H9 (cell line): ENCODE measurements at regions not wholly inside any gene's neighbourhood (a gene's known extent, or its start where the extent isn't known, plus 50 kb on each side); places are given as distances from the start of the nearest gene placed in this dataset.

Experiments used
- DNase-seq: peaks from one replicate; pipeline ENCODE4 v3.0.0-alpha.2; 2017
- H2AFZ ChIP-seq: one replicate; pipeline ENCODE4 v1.6.1; 2013; ENCODE audit warnings: mild to moderate bottlenecking, low read length, control low read depth, moderate library complexity
- H2AK5ac ChIP-seq: 2 replicates; pipeline ENCODE4 v1.6.1; 2013; ENCODE audit warnings: low read length, control low read depth, mixed read lengths; ENCODE audit not compliant: insufficient read length
- H2BK120ac ChIP-seq: one replicate; pipeline ENCODE4 v1.6.1; 2013; ENCODE audit warnings: low read depth, mild to moderate bottlenecking, low read length, control low read depth, inconsistent platforms; ENCODE audit not compliant: poor library complexity, severe bottlenecking
- H2BK12ac ChIP-seq: 2 replicates; pipeline ENCODE4 v1.6.1; 2013; ENCODE audit warnings: low read length, control low read depth, mixed read lengths, low read depth; ENCODE audit not compliant: insufficient read length
- H2BK15ac ChIP-seq: 2 replicates; pipeline ENCODE4 v1.6.1; 2013; ENCODE audit warnings: low read depth, low read length, control low read depth
- H2BK20ac ChIP-seq: one replicate; pipeline ENCODE4 v1.6.1; 2013; ENCODE audit warnings: low read depth, mild to moderate bottlenecking, low read length, control low read depth, inconsistent platforms; ENCODE audit not compliant: poor library complexity, severe bottlenecking
- H2BK5ac ChIP-seq: 2 replicates; pipeline ENCODE4 v1.6.1; 2013; ENCODE audit warnings: low read length, control low read depth, mixed read lengths; ENCODE audit not compliant: insufficient read length
- H3K14ac ChIP-seq: 2 replicates; pipeline ENCODE4 v1.6.1; 2013; ENCODE audit warnings: low read length, control low read depth; ENCODE audit not compliant: insufficient read depth
- H3K18ac ChIP-seq: 2 replicates; pipeline ENCODE4 v1.6.1; 2013; ENCODE audit warnings: low read depth, mild to moderate bottlenecking, mixed read lengths, low read length, control low read depth; ENCODE audit not compliant: insufficient read length
- H3K23ac ChIP-seq: 2 replicates; pipeline ENCODE4 v1.6.1; 2013; ENCODE audit warnings: low read length, control low read depth, mixed read lengths, low read depth; ENCODE audit not compliant: insufficient read length
- H3K23me2 ChIP-seq: 2 replicates; pipeline ENCODE4 v1.6.1; 2013; ENCODE audit warnings: low read depth, mild to moderate bottlenecking, mixed read lengths, low read length, control low read depth; ENCODE audit not compliant: insufficient read length, poor library complexity, severe bottlenecking
- H3K27ac ChIP-seq: 2 replicates; pipeline ENCODE4 v1.5.1; 2013; ENCODE audit warnings: low read length, control low read depth, mixed read lengths, low read depth; ENCODE audit not compliant: insufficient read length
- H3K27me3 ChIP-seq: 2 replicates; pipeline ENCODE4 v1.6.1; 2013; ENCODE audit warnings: low read length, control low read depth, inconsistent platforms; ENCODE audit not compliant: insufficient read depth
- H3K4ac ChIP-seq: 2 replicates; pipeline ENCODE4 v1.6.1; 2013; ENCODE audit warnings: low read depth, mild to moderate bottlenecking, control low read depth, inconsistent platforms, low read length, moderate library complexity
- H3K4me1 ChIP-seq: 2 replicates; pipeline ENCODE4 v1.6.1; 2013; ENCODE audit warnings: low read length, control low read depth, inconsistent platforms; ENCODE audit not compliant: insufficient read depth
- H3K4me2 ChIP-seq: 2 replicates; pipeline ENCODE4 v1.6.1; 2013; ENCODE audit warnings: low read length, control low read depth, mixed read lengths; ENCODE audit not compliant: insufficient read length, insufficient read depth
- H3K56ac ChIP-seq: 2 replicates; pipeline ENCODE4 v1.6.1; 2013; ENCODE audit warnings: low read depth, mild to moderate bottlenecking, mixed read lengths, low read length, control low read depth; ENCODE audit not compliant: insufficient read length
- H3K79me1 ChIP-seq: 2 replicates; pipeline ENCODE4 v1.6.1; 2013; ENCODE audit warnings: low read depth, mild to moderate bottlenecking, moderate library complexity, low read length, control low read depth, inconsistent platforms; ENCODE audit not compliant: insufficient read depth, poor library complexity, severe bottlenecking
- H3K79me2 ChIP-seq: 2 replicates; pipeline ENCODE4 v1.6.1; 2013; ENCODE audit warnings: low read length, control low read depth, inconsistent platforms; ENCODE audit not compliant: insufficient read depth
- H3K9ac ChIP-seq: 2 replicates; pipeline ENCODE4 v1.6.1; 2013; ENCODE audit warnings: low read length, control low read depth, mixed read lengths; ENCODE audit not compliant: insufficient read length; ENCODE audit errors: extremely low read depth
- H3K9me3 ChIP-seq: one replicate; pipeline ENCODE4 v1.6.1; 2013; ENCODE audit warnings: low read depth, low read length, inconsistent platforms; ENCODE audit not compliant: control insufficient read depth
- H3T11ph ChIP-seq: one replicate; pipeline ENCODE4 v1.6.1; 2013; ENCODE audit warnings: mild to moderate bottlenecking, low read length, control low read depth, inconsistent platforms
- H4K20me1 ChIP-seq: one replicate; pipeline ENCODE4 v1.6.1; 2013; ENCODE audit not compliant: control insufficient read depth, insufficient read length, insufficient read depth
- H4K5ac ChIP-seq: 2 replicates; pipeline ENCODE4 v1.6.1; 2013; ENCODE audit warnings: low read depth, mild to moderate bottlenecking, mixed read lengths, low read length, control low read depth; ENCODE audit not compliant: insufficient read length
- H4K8ac ChIP-seq: replicated peaks from 2 replicates; pipeline ENCODE4 v1.6.1; 2013; ENCODE audit warnings: low read length, control low read depth, mixed read lengths, low read depth; ENCODE audit not compliant: insufficient read length
- H4K91ac ChIP-seq: 2 replicates; pipeline ENCODE4 v1.6.1; 2013; ENCODE audit warnings: low read depth, mild to moderate bottlenecking, moderate library complexity, mixed read lengths, low read length, control low read depth; ENCODE audit not compliant: insufficient read length
- H3K27ac Mint-ChIP-seq, 3 experiments: 2 replicates in 2 of 3; 3 replicates in 1 of 3; pipeline ENCODE4 v1.8.0; 2020 to 2021; ENCODE audit warnings: mixed read lengths in 3 of 3, mild to moderate bottlenecking in 1 of 3, moderate library complexity in 1 of 3
- H3K27me3 Mint-ChIP-seq: 2 replicates; pipeline ENCODE4 v1.8.0; 2021; ENCODE audit warnings: low read depth, mild to moderate bottlenecking, moderate library complexity, mixed read lengths
- H3K36me3 Mint-ChIP-seq, 3 experiments: 2 replicates in 2 of 3; 3 replicates in 1 of 3; pipeline ENCODE4 v1.8.0; 2020 to 2021; ENCODE audit warnings: low read depth in 3 of 3, mixed read lengths in 3 of 3; ENCODE audit not compliant: insufficient read depth in 1 of 3
- H3K4me1 Mint-ChIP-seq, 2 experiments: 2 replicates each; pipeline ENCODE4 v1.8.0; 2020; ENCODE audit warnings: mixed read lengths in 2 of 2
- H3K4me3 Mint-ChIP-seq, 2 experiments: 2 replicates in 1 of 2; 3 replicates in 1 of 2; pipeline ENCODE4 v1.8.0; 2020 to 2021; ENCODE audit warnings: mild to moderate bottlenecking in 2 of 2, mixed read lengths in 2 of 2, moderate library complexity in 1 of 2
- H3K9me3 Mint-ChIP-seq, 2 experiments: 2 replicates in 1 of 2; 3 replicates in 1 of 2; pipeline ENCODE4 v1.8.0; 2020; ENCODE audit warnings: mild to moderate bottlenecking in 2 of 2, mixed read lengths in 2 of 2, moderate library complexity in 1 of 2
- WGBS: extraction: QIAGEN DNeasy Blood & Tissue Kit; methylation state at CpG from one replicate; pipeline ENCODE4 v1.1.7; 2013; ENCODE audit warnings: missing lambda C conversion rate, low lambda C conversion rate, mixed read lengths; ENCODE audit not compliant: insufficient read length; ENCODE audit errors: extremely low coverage; 5-methylcytosine and 5-hydroxymethylcytosine counted together
- TF ChIP-seq, protein P1 (sequence below): fragments of 200-600 bp; sonication (generic); conservative IDR thresholded peaks from 3 replicates; pipeline ENCODE4 v1.8.0; 2021; ENCODE audit warnings: antibody characterized with exemption, mild to moderate bottlenecking

DNA sequence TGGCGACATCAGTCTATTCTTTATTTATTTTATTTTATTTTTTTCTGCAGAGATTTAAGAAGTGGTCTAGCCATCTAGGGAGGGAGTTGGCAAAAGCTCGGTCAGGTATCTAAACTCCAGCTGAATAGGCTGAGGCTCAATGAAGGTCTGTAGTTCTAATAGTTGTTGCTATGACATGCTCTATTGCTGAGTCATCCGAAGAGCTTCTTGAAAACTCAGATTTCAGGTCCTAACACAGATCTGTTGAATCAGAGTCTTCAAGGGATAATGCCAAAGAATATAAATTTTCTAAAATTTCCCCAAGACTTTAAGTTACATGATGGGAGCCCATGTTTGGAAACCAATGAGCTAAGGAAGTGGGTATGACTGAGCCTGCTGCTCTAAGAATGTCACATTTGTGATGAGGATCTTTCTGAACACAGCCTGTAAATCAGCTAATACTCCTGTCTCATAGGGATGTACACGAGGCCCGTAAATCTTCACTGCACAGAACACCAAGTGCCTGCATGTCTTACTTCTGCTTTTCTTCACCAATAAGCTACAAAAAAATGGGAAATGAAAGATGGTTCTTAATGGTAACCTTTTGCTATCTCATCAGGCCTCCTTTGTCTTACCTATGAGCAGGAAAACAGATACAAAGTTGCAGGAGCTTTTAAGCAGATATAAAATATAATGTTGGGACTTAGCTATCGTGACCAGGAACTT lies 901.4 kb upstream of the API5 start:
- H3K79me2 ChIP-seq = no peaks in the 10 kb centered on the region
- H3K4me1 ChIP-seq = peaks cover 3% of the 10 kb centered on the region; the same call in 1 of the 2 replicates

More for the DNA sequence above, 901.4 kb upstream of the API5 start:
- Histone ChIP-seq H2AK5ac (no peak overlapping the region), H2BK15ac (no peak overlapping the region), H2AFZ (no peak overlapping the region), H3K4me2 (no peak overlapping the region), H4K5ac (no peak overlapping the region), H2BK20ac (no peak overlapping the region), H3K79me1 (no peaks in the 10 kb centered on the region), H3K14ac (no peak overlapping the region), H3K27me3 (no peaks in the 10 kb centered on the region), H3K18ac (no peak overlapping the region), H2BK12ac (no peak overlapping the region), H4K91ac (no peak overlapping the region), H3T11ph (no peak overlapping the region), H3K9ac (no peak overlapping the region), H3K4ac (no peak overlapping the region), H2BK5ac (no peak overlapping the region), H3K56ac (no peak overlapping the region), H3K23ac (no peak overlapping the region), H4K8ac (no peak overlapping the region), H4K20me1 (no peaks in the 10 kb centered on the region), H2BK120ac (no peak overlapping the region), H3K23me2 (no peaks in the 10 kb centered on the region), H3K27ac (no peak overlapping the region), H3K9me3 (no peaks in the 10 kb centered on the region)
- H3K27me3 Mint-ChIP-seq = no peaks in the 10 kb centered on the region
- WGBS = no CpG with 5 or more reads among the region's 6 CpGs
- H3K36me3 Mint-ChIP-seq = no peaks in the 10 kb centered on the region
- H3K4me3 Mint-ChIP-seq = no peak overlapping the region
- TF ChIP-seq, protein P1, sequence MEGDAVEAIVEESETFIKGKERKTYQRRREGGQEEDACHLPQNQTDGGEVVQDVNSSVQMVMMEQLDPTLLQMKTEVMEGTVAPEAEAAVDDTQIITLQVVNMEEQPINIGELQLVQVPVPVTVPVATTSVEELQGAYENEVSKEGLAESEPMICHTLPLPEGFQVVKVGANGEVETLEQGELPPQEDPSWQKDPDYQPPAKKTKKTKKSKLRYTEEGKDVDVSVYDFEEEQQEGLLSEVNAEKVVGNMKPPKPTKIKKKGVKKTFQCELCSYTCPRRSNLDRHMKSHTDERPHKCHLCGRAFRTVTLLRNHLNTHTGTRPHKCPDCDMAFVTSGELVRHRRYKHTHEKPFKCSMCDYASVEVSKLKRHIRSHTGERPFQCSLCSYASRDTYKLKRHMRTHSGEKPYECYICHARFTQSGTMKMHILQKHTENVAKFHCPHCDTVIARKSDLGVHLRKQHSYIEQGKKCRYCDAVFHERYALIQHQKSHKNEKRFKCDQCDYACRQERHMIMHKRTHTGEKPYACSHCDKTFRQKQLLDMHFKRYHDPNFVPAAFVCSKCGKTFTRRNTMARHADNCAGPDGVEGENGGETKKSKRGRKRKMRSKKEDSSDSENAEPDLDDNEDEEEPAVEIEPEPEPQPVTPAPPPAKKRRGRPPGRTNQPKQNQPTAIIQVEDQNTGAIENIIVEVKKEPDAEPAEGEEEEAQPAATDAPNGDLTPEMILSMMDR = no peak
- H3K4me1 Mint-ChIP-seq = peaks cover 18 to 27% of the 10 kb centered on the region in 2 experiments
- H3K27ac Mint-ChIP-seq = no peak overlapping the region
- H3K9me3 Mint-ChIP-seq = no peaks in the 10 kb centered on the region
- DNase-seq = no peak
